HepG2 (cell line): ENCODE measurements at regions not wholly inside any gene's neighbourhood (a gene's known extent, or its start where the extent isn't known, plus 50 kb on each side); places are given as distances from the start of the nearest gene placed in this dataset.

ENCODE experiments used
- ATAC-seq: fragments of 200-7000 bp; cut with Tn5 transposase; 3 replicates; pipeline ENCODE4 v1.9.1; 2020; ENCODE audit warnings: mild to moderate bottlenecking, moderate library complexity
- BruUV-seq: library from RNA; stranded (reverse); fragments of 400-500 nt; replicated peaks from 2 replicates; lab custom pipeline; 2021; lab: Mats Ljungman, UMichigan
- CTCF ChIA-PET: fragments of 300-600 bp; formaldehyde crosslinking; extraction: SDS; loops from one replicate; lab custom pipeline; 2021; ENCODE audit warnings: low total read pairs, inconsistent platforms, low intra/inter-chr PET ratio; lab: Yijun Ruan, JAX
- POLR2A ChIA-PET: fragments of 350-600 bp; sonication (Branson Sonifier 250); formaldehyde crosslinking; loops from one replicate; lab custom pipeline; 2020; ENCODE audit warnings: antibody characterized with exemption, inconsistent platforms; lab: Yijun Ruan, JAX
- DNase-seq: peaks from one replicate; pipeline ENCODE4 v3.0.0-alpha.2; 2015; ENCODE audit warnings: low spot score
- FAIRE-seq: peaks from 3 replicates; lab custom pipeline; 2011; peaks lifted over from hg19 to GRCh38; lab: Jason Lieb, UNC
- H2AFZ ChIP-seq: one replicate; pipeline ENCODE4 v1.6.1; 2011; ENCODE audit warnings: low read length, inconsistent platforms
- H3K27ac ChIP-seq: fragments of 300-600 bp; 3 replicates; pipeline ENCODE4 v1.8.0; 2011; ENCODE audit warnings: mixed run types, mild to moderate bottlenecking, mixed read lengths, low read length, inconsistent platforms; ENCODE audit not compliant: insufficient read depth; ENCODE audit errors: extremely low read length
- H3K27me3 ChIP-seq, 2 experiments: fragments of 200-600 bp in 1 of 2; 2 replicates in 1 of 2; 3 replicates in 1 of 2; pipeline versions ENCODE4 v1.6.0 to v1.8.0; 2011; ENCODE audit warnings: low read length in 2 of 2, mild to moderate bottlenecking in 2 of 2, moderate library complexity in 2 of 2, inconsistent platforms in 1 of 2; ENCODE audit not compliant: insufficient read depth in 2 of 2, control insufficient read depth in 1 of 2
- H3K36me3 ChIP-seq, 2 experiments: fragments of 200-600 bp in 1 of 2; replicated peaks in 1 of 2; 2 replicates in 1 of 2; 3 replicates in 1 of 2; pipeline versions ENCODE4 v1.5.1 to v1.8.0; 2011; ENCODE audit warnings: low read length in 2 of 2, inconsistent platforms in 1 of 2; ENCODE audit not compliant: insufficient read depth in 2 of 2, control insufficient read depth in 1 of 2
- H3K4me1 ChIP-seq: 2 replicates; pipeline ENCODE4 v1.5.1; 2012; ENCODE audit warnings: low read length, inconsistent platforms; ENCODE audit not compliant: insufficient read depth
- H3K4me2 ChIP-seq: 2 replicates; pipeline ENCODE4 v1.6.0; 2011; ENCODE audit warnings: low read depth, low read length, inconsistent platforms
- H3K4me3 ChIP-seq, 3 experiments: fragments of 200-600 bp in 1 of 3; sonication (generic), shearing (Covaris generic) in 1 of 3; replicated peaks in 1 of 3; 2 replicates each; pipeline ENCODE4 v1.5.1; 2011 to 2016; ENCODE audit warnings: low read length in 3 of 3, inconsistent platforms in 2 of 3, low read depth in 2 of 3, mild to moderate bottlenecking in 2 of 3, control low read depth in 1 of 3, mixed read lengths in 1 of 3; ENCODE audit not compliant: insufficient read depth in 1 of 3
- H3K79me2 ChIP-seq: one replicate; pipeline ENCODE4 v1.6.1; 2011; ENCODE audit warnings: low read length, inconsistent platforms; ENCODE audit not compliant: insufficient read depth
- H3K9ac ChIP-seq: 2 replicates; pipeline ENCODE4 v1.6.0; 2011; ENCODE audit warnings: mild to moderate bottlenecking, low read depth, low read length, inconsistent platforms; ENCODE audit not compliant: insufficient read depth
- H3K9me3 ChIP-seq: 2 replicates; pipeline ENCODE4 v1.5.1; 2012; ENCODE audit warnings: mild to moderate bottlenecking, low read length
- H4K20me1 ChIP-seq: 2 replicates; pipeline ENCODE4 v1.6.0; 2011; ENCODE audit warnings: inconsistent platforms, mild to moderate bottlenecking, low read length, moderate library complexity; ENCODE audit not compliant: insufficient read depth
- FOXA3 ChIP-seq: IDR thresholded peaks from 2 replicates; pipeline ENCODE4 v1.6.1; 2016; ENCODE audit warnings: missing genetic modification reagents, missing compliant biosample characterization
- HDAC1 ChIP-seq: sonication (generic); formaldehyde crosslinking; IDR thresholded peaks from 2 replicates; pipeline ENCODE4 v1.5.1; 2020; ENCODE audit warnings: mild to moderate bottlenecking, missing genetic modification reagents
- HOXA3 ChIP-seq: sonication (generic); formaldehyde crosslinking; IDR thresholded peaks from 2 replicates; pipeline ENCODE4 v1.5.0; 2020; ENCODE audit warnings: missing genetic modification reagents
- MAFG ChIP-seq: sonication (generic); formaldehyde crosslinking; IDR thresholded peaks from 2 replicates; pipeline ENCODE4 v1.5.1; 2020; ENCODE audit warnings: mild to moderate bottlenecking, missing genetic modification reagents
- NFE2L1 ChIP-seq: sonication (generic); formaldehyde crosslinking; IDR thresholded peaks from 2 replicates; pipeline ENCODE4 v1.4.0; 2020; ENCODE audit warnings: missing genetic modification reagents, mild to moderate bottlenecking, borderline replicate concordance
- PHF21A ChIP-seq: sonication (generic); formaldehyde crosslinking; IDR thresholded peaks from 2 replicates; pipeline ENCODE4 v1.5.0; 2020; ENCODE audit warnings: mild to moderate bottlenecking, missing genetic modification reagents
- PRPF4 ChIP-seq: fragments of 200-400 bp; formaldehyde crosslinking; IDR thresholded peaks from 2 replicates; pipeline ENCODE4 v1.6.1; 2016; ENCODE audit warnings: low read length, low read depth; ENCODE audit not compliant: poor library complexity, severe bottlenecking
- SP1 ChIP-seq, 2 experiments: fragments of 450-650 bp in 1 of 2; sonication (generic) in 1 of 2; formaldehyde crosslinking in 1 of 2; IDR thresholded peaks; 2 replicates each; pipeline versions ENCODE4 v1.4.0 to v1.6.1; 2016 to 2020; ENCODE audit warnings: missing genetic modification reagents in 1 of 2
- SRSF1 ChIP-seq: fragments of 200-400 bp; formaldehyde crosslinking; optimal IDR thresholded peaks from 2 replicates; pipeline ENCODE3; 2017; ENCODE audit warnings: mild to moderate bottlenecking, low read depth, low read length, moderate library complexity
- STAT5B ChIP-seq: sonication (generic); formaldehyde crosslinking; IDR thresholded peaks from 2 replicates; pipeline ENCODE4 v1.4.0; 2020; ENCODE audit warnings: missing genetic modification reagents
- ZFP36L2 ChIP-seq: sonication (generic); formaldehyde crosslinking; IDR thresholded peaks from 2 replicates; pipeline ENCODE4 v1.4.0; 2020; ENCODE audit warnings: missing genetic modification reagents
- ZNF350 ChIP-seq: sonication (generic); formaldehyde crosslinking; IDR thresholded peaks from 2 replicates; pipeline ENCODE4 v1.4.0; 2020; ENCODE audit warnings: mild to moderate bottlenecking, low read depth, missing genetic modification reagents, borderline replicate concordance
- ZNF503 ChIP-seq: sonication (generic); formaldehyde crosslinking; IDR thresholded peaks from 2 replicates; pipeline ENCODE4 v1.4.0; 2020; ENCODE audit warnings: missing genetic modification reagents
- ZNF781 ChIP-seq: sonication (generic); formaldehyde crosslinking; IDR thresholded peaks from 2 replicates; pipeline ENCODE4 v1.5.1; 2020; ENCODE audit warnings: borderline replicate concordance, mild to moderate bottlenecking, missing genetic modification reagents; ENCODE audit errors: not compliant biosample characterization
- WGBS: methylation state at CpG from one replicate; pipeline ENCODE4 v1.1.6; 2017; ENCODE audit warnings: low lambda C conversion rate; 5-methylcytosine and 5-hydroxymethylcytosine counted together
- in situ Hi-C: cut with HindIII; loops from 2 replicates; pipeline ENCODE4 v1.10.0; 2017; ENCODE audit warnings: low pct_unique_long_range_greater_than_20kb; ENCODE audit not compliant: extremely low pct_ligation_motif_present
- intact Hi-C: fragments of 100-400 bp; cut with micrococcal nuclease; formaldehyde crosslinking; loops from one replicate; pipeline ENCODE4 v1.10.0; 2022; ENCODE audit not compliant: unreplicated experiment
- TF ChIP-seq, protein P1 (sequence below): sonication (generic); formaldehyde crosslinking; IDR thresholded peaks from 2 replicates; pipeline ENCODE4 v1.5.0; 2020; ENCODE audit warnings: missing genetic modification reagents
- TF ChIP-seq, protein P2 (sequence below): sonication (generic); formaldehyde crosslinking; IDR thresholded peaks from 2 replicates; pipeline ENCODE4 v1.8.0; 2022; ENCODE audit warnings: missing genetic modification reagents, mild to moderate bottlenecking, inconsistent platforms, borderline replicate concordance

DNA sequence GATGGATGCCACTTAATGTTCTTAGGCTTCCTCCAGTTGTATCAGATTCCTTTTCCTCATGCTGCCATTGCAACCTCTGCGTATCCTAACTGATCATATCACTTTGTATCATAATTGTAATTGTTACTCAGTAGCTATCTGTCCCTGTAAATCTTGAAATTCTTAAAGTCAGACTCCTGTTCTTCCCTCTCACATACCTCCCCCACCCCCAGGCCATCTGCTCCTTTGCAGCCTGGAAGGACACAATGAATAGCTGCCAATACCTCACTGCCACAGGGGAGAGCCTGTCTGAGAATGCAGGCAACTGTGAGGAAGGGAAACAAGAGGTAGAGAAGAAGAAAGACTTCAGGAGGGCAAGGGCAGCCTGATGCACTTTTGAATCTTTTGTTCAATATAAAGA is 228.5 kb downstream of the ENC1 start:
- no TSS peak for BruUV-seq
- no peak for FAIRE-seq
- CTCF ChIA-PET: no interaction called here
- POLR2A ChIA-PET: no interaction called here
- no peak overlapping the region for H3K9ac ChIP-seq
- WGBS: 0% methylated on average over 1 of the region's 1 CpG
- H3K4me3 ChIP-seq: no peak overlapping the region
- no peak overlapping the region for H3K4me2 ChIP-seq
- no peaks in the 10 kb centered on the region for H3K79me2 ChIP-seq
- DNase-seq: no peak
- no peaks in the 10 kb centered on the region for H3K9me3 ChIP-seq
- TF ChIP-seq STAT5B (CRISPR knock-in tag) (no peak), HDAC1 (CRISPR knock-in tag) (no peak), FOXA3 (no peak), SP1 (IDR thresholded peaks at IDR 0.05) (no peak), SP1 (CRISPR knock-in tag; IDR thresholded peaks at IDR 0.05) (no peak)
- no peak overlapping the region for H3K27ac ChIP-seq
- no peak overlapping the region for H2AFZ ChIP-seq
- no peaks in the 10 kb centered on the region for H4K20me1 ChIP-seq
- H3K27me3 ChIP-seq: no peaks in the 10 kb centered on the region
- H3K36me3 ChIP-seq: no peaks in the 10 kb centered on the region
- in situ Hi-C loops: no loop called here
- no peak for ATAC-seq
- intact Hi-C loops: no loop called here
- H3K4me1 ChIP-seq: peaks cover 87% of the 10 kb centered on the region

DNA sequence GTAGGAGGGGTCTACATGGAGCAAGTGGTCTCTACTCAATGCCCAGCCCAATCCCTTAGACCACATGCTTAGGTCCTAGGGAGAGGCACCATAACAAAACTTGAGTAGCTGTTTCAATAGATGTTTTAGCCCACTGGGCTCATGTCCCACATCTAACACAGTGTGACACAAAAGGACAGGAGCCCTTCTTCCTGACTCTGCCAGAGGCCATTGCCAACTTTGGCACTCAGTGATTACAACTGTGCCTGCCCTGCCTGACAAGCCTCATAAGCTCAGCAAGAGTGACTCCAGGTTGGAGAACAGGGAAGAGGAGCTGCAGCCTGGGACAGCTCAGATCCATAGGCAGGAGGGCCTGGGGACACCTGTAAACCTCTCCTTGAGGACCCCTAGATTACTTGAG is 230.8 kb downstream of the ENC1 start:
- ChIA-PET POLR2A (interaction anchor here (1.4 kb wide), 1 partner anchor 231 kb away, joined by 4 read pairs; the partner anchor contains the start of gene ENC1), CTCF (no interaction called here)
- DNase-seq: no peak
- H3K79me2 ChIP-seq: no peaks in the 10 kb centered on the region
- no peak for FAIRE-seq
- H3K9me3 ChIP-seq: no peaks in the 10 kb centered on the region
- peaks cover 78% of the 10 kb centered on the region for H3K4me1 ChIP-seq
- H3K9ac ChIP-seq: no peak overlapping the region
- no peaks in the 10 kb centered on the region for H3K36me3 ChIP-seq
- H3K4me3 ChIP-seq: no peak overlapping the region
- ATAC-seq: no peak
- H2AFZ ChIP-seq: no peak overlapping the region
- H4K20me1 ChIP-seq: no peaks in the 10 kb centered on the region
- in situ Hi-C loops: no loop called here
- H3K27ac ChIP-seq: no peak overlapping the region
- H3K4me2 ChIP-seq: no peak overlapping the region
- H3K27me3 ChIP-seq: no peaks in the 10 kb centered on the region
- BruUV-seq: no TSS peak
- intact Hi-C loops: loop anchor here (2.0 to 5.0 kb wide), 2 partner anchors 173 to 229 kb away; no protein-coding TSS in a partner anchor
- no peak for TF ChIP-seq SRSF1
- TF ChIP-seq ZNF350 (CRISPR knock-in tag): no peak
- TF ChIP-seq ZNF781 (CRISPR knock-in tag): no peak
- no peak for TF ChIP-seq NFE2L1 (CRISPR knock-in tag)
- TF ChIP-seq MAFG (CRISPR knock-in tag): no peak
- no peak for TF ChIP-seq ZFP36L2
- no peak for TF ChIP-seq ZNF503 (CRISPR knock-in tag)
- no peak for TF ChIP-seq HOXA3 (CRISPR knock-in tag)
- TF ChIP-seq PHF21A (CRISPR knock-in tag): no peak
- no peak for TF ChIP-seq PRPF4
- TF ChIP-seq, protein P1, sequence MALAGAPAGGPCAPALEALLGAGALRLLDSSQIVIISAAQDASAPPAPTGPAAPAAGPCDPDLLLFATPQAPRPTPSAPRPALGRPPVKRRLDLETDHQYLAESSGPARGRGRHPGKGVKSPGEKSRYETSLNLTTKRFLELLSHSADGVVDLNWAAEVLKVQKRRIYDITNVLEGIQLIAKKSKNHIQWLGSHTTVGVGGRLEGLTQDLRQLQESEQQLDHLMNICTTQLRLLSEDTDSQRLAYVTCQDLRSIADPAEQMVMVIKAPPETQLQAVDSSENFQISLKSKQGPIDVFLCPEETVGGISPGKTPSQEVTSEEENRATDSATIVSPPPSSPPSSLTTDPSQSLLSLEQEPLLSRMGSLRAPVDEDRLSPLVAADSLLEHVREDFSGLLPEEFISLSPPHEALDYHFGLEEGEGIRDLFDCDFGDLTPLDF (CRISPR knock-in tag): no peak
- TF ChIP-seq, protein P2, sequence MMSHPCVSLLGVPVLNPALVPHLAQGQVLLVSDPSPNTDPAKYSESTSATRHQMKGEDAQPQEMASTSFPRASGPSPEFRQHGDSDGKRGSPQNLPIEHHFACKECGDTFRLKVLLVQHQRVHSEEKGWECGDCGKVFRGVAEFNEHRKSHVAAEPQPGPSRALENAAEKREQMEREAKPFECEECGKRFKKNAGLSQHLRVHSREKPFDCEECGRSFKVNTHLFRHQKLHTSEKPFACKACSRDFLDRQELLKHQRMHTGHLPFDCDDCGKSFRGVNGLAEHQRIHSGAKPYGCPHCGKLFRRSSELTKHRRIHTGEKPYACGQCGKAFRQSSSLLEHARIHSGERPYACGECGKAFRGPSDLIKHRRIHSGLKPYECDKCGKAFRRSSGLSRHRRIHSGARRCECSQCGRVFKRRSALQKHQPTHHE: no peak
